ENCODE measurements at regions not wholly inside any gene's neighbourhood (a gene's known extent, or its start where the extent isn't known, plus 50 kb on each side); places are given as distances from the start of the nearest gene placed in this dataset.

DNA sequence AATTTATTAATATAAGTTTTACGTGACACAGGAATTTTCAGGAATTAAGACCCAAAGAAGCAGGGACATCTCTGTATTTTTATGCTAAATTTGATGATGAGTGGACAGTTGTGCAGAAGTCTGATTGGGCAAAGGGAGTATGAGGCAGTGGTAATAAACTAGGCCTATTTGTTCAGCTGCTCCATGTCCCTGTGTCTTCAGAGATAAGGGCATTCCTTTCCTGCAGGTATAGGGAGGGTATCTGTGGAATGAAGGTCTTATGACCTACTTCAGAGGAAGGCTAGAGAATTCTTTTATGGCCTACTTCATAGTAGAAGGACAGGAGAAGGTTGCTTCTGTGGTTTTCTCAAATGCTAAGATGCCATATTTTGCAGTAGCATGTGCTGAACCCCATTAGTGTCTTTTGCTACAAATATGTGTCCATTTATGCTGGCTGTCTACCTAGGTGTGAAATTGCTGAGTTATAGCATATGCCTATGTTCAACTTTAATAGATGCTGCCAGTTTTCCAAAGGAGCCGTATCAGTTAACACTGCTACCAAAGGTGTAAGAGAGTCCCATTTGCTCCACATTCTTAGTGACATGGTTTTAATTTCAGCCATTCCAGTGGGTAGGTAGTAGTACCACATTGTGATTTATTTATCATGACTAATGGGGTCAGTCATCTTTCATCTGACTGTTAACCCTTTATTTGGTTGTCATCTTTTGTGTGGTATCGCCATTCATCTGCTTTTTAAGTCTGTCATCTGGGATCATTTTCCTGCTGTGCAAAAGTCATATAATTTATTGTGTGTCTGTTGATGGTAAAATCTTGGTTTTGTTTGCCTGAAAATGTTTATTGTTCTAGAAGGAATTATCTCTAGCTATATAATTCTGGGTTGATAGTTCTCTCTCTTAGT is 410.7 kb upstream of the RGS6 start:
- Histone ChIP-seq H3K27ac (no peak overlapping the region), H3K4me3 (no peak overlapping the region), H3K36me3 (peaks cover 0 to 7% (median 0%) of the 10 kb centered on the region in 6 donors), H3K4me1 (peaks cover 0 to 23% (median 5%) of the 10 kb centered on the region in 6 donors), H3K9me3 (no peaks in the 10 kb centered on the region), H3K27me3 (replicated peaks in 1 of 7) (no peaks in the 10 kb centered on the region)
- no peak for TF ChIP-seq POLR2AphosphoS5 (IDR thresholded peaks at IDR 0.05)
- TF ChIP-seq, protein P1, sequence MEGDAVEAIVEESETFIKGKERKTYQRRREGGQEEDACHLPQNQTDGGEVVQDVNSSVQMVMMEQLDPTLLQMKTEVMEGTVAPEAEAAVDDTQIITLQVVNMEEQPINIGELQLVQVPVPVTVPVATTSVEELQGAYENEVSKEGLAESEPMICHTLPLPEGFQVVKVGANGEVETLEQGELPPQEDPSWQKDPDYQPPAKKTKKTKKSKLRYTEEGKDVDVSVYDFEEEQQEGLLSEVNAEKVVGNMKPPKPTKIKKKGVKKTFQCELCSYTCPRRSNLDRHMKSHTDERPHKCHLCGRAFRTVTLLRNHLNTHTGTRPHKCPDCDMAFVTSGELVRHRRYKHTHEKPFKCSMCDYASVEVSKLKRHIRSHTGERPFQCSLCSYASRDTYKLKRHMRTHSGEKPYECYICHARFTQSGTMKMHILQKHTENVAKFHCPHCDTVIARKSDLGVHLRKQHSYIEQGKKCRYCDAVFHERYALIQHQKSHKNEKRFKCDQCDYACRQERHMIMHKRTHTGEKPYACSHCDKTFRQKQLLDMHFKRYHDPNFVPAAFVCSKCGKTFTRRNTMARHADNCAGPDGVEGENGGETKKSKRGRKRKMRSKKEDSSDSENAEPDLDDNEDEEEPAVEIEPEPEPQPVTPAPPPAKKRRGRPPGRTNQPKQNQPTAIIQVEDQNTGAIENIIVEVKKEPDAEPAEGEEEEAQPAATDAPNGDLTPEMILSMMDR (IDR thresholded peaks at IDR 0.05 in 8 of 11, conservative IDR thresholded peaks at IDR 0.05 in 3 of 11): no peak
- no peak for TF ChIP-seq POLR2A (IDR thresholded peaks at IDR 0.05)
- intact Hi-C loops (cut with DNase I; ENCODE audit: low total_unique reads): no loop called here
- DNase-seq: no peak
- WGBS, 5 donors: 95 to 98% (median 95%) methylated on average over 3 of the region's 3 CpGs

DNA sequence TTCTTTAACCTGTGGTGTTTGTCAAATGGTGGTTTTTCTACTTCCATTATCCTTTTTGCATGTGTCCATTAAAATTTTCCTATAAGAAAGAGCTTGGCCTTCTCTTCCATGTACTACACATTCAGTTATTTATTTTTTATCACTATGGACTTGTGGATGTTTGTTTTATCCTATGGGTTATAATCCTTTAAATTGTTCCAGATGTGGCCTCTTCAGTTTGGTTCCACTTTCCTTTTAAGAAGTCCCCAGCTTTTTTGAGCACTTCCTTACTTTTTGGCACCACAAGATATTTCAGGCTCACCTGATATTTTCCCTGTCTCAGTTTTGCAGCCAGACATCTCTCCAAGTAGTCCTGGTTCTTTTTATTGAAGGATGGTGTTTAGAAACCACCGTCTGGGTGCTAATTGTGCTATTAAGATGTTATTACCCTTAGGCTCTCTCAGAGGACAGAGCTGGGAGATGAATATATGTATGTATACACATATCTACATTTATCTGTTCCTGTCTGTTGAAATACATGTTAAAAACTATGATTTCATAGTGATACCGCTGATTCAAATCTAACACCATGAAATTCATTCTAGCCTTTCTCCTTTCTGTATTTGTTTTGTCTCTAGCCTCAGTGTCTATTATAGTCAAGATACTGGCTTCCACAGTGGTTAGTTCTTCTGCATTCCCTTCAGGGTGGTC is 408.5 kb upstream of the RGS6 start:
- TF ChIP-seq POLR2AphosphoS5 (IDR thresholded peaks at IDR 0.05) (no peak), POLR2A (IDR thresholded peaks at IDR 0.05) (no peak)
- TF ChIP-seq, protein P1 (IDR thresholded peaks at IDR 0.05 in 8 of 11, conservative IDR thresholded peaks at IDR 0.05 in 3 of 11): no peak
- no peak for DNase-seq
- H3K36me3 ChIP-seq: peaks cover 0 to 7% (median 0%) of the 10 kb centered on the region in 6 donors
- peaks cover 0 to 23% (median 5%) of the 10 kb centered on the region in 6 donors for H3K4me1 ChIP-seq
- WGBS, 5 donors: 62 to 87% (median 80%) methylated on average over 2 of the region's 2 CpGs
- no peaks in the 10 kb centered on the region for H3K9me3 ChIP-seq
- peak overlapping the region in 3 of 8 donors; percentile 3 to 26 (median 11) for H3K27ac ChIP-seq
- no peak overlapping the region for H3K4me3 ChIP-seq
- H3K27me3 ChIP-seq (replicated peaks in 1 of 7): no peaks in the 10 kb centered on the region
- intact Hi-C loops (cut with DNase I; ENCODE audit: low total_unique reads): no loop called here

DNA sequence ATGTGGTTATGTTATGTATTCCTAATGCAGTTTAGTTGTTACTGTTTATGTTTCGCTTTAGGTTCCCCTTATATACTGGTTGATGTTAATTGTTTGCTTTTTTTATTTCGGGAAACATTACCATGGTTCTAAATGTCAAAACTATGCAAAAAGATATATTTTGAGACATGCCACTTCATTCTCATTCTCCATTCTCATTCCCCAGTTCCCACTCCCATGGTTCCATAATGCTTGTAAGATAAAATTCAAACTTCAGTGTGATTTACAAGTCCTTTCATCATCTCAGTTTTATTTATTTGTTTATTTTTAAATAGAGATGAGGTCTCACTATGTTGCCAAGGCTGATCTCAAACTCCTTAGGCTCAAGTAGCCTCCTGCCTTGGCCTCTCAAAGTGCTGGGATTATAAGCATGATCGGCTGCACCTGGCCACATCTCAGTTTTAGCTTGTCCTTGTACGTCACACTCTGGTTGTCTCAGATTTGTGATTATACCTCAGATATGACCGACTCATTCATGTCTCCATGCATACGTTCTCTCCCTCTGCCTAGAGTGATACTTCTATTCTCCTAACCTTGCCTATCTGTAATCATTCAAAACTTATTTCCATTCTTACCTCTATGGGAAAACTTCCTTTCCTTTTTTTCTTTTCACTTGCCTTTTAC is 407.8 kb upstream of the RGS6 start:
- 82 to 94% (median 86%) methylated on average over 6 of the region's 6 CpGs for WGBS, 5 donors
- no peak for DNase-seq
- intact Hi-C loops (cut with DNase I; ENCODE audit: low total_unique reads): no loop called here
- Histone ChIP-seq H3K36me3 (peaks cover 0 to 9% (median 0%) of the 10 kb centered on the region in 6 donors), H3K4me3 (no peak overlapping the region), H3K27ac (peak overlapping the region in 2 of 8 donors; percentile 3 to 11), H3K4me1 (peaks cover 0 to 26% (median 5%) of the 10 kb centered on the region in 6 donors), H3K27me3 (replicated peaks in 1 of 7) (no peaks in the 10 kb centered on the region), H3K9me3 (no peaks in the 10 kb centered on the region)
- TF ChIP-seq POLR2A (IDR thresholded peaks at IDR 0.05) (no peak), POLR2AphosphoS5 (IDR thresholded peaks at IDR 0.05) (no peak)
- TF ChIP-seq, protein P1 (IDR thresholded peaks at IDR 0.05 in 8 of 11, conservative IDR thresholded peaks at IDR 0.05 in 3 of 11): no peak
